MM.1S (cell line): ENCODE measurements at regions not wholly inside any gene's neighbourhood (a gene's known extent, or its start where the extent isn't known, plus 50 kb on each side); places are given as distances from the start of the nearest gene placed in this dataset.
A peak's percentile ranks its signal among the peaks of the same experiment; 100 is the strongest.

Source experiments
- DNase-seq: peaks from one replicate; pipeline ENCODE4 v3.0.0-alpha.2; 2015
- H2AFZ ChIP-seq: fragments of 300-600 bp; sonication (generic); 2 replicates; pipeline ENCODE4 v1.6.0; 2016; ENCODE audit warnings: antibody characterized with exemption, low read length
- H3F3A ChIP-seq: fragments of 300-600 bp; sonication (generic); 2 replicates; pipeline ENCODE4 v1.6.1; 2016; ENCODE audit warnings: mild to moderate bottlenecking, antibody characterized with exemption, low read length, moderate library complexity, mixed read lengths; ENCODE audit not compliant: insufficient read depth
- H3K27ac ChIP-seq: fragments of 300-600 bp; sonication (generic); 2 replicates; pipeline ENCODE4 v1.5.1; 2016; ENCODE audit warnings: mild to moderate bottlenecking, low read length
- H3K27me3 ChIP-seq: fragments of 300-600 bp; sonication (generic); replicated peaks from 2 replicates; pipeline ENCODE4 v1.6.0; 2016; ENCODE audit warnings: low read length; ENCODE audit not compliant: insufficient read depth
- H3K36me3 ChIP-seq: fragments of 300-600 bp; sonication (generic); replicated peaks from 2 replicates; pipeline ENCODE4 v1.6.1; 2016; ENCODE audit warnings: mild to moderate bottlenecking, low read length, mixed read lengths; ENCODE audit not compliant: insufficient read depth
- H3K4me1 ChIP-seq: fragments of 300-600 bp; sonication (generic); 2 replicates; pipeline ENCODE4 v1.6.1; 2016; ENCODE audit warnings: low read length, mixed read lengths
- H3K4me2 ChIP-seq: fragments of 300-600 bp; sonication (generic); 2 replicates; pipeline ENCODE4 v1.6.0; 2016; ENCODE audit warnings: low read depth, low read length
- H3K4me3 ChIP-seq: fragments of 300-600 bp; sonication (generic); 2 replicates; pipeline ENCODE4 v1.5.1; 2016; ENCODE audit warnings: low read length, mixed read lengths
- H3K79me2 ChIP-seq: fragments of 300-600 bp; sonication (generic); 2 replicates; pipeline ENCODE4 v1.6.1; 2016; ENCODE audit warnings: mixed run types, low read length, mixed read lengths
- H3K9ac ChIP-seq: fragments of 300-600 bp; sonication (generic); 2 replicates; pipeline ENCODE4 v1.6.1; 2016; ENCODE audit warnings: low read length, mixed read lengths
- H3K9me2 ChIP-seq: fragments of 300-600 bp; sonication (generic); replicated peaks from 2 replicates; pipeline ENCODE4 v1.6.1; 2016; ENCODE audit warnings: mild to moderate bottlenecking, low read length, mixed read lengths; ENCODE audit not compliant: insufficient read depth
- H3K9me3 ChIP-seq: fragments of 300-600 bp; sonication (generic); replicated peaks from 2 replicates; pipeline ENCODE4 v1.6.1; 2016; ENCODE audit warnings: mild to moderate bottlenecking, low read length, mixed read lengths; ENCODE audit not compliant: insufficient read depth
- H4K20me1 ChIP-seq: fragments of 300-600 bp; sonication (generic); 2 replicates; pipeline ENCODE4 v1.6.1; 2016; ENCODE audit warnings: mild to moderate bottlenecking, low read length, moderate library complexity, mixed read lengths; ENCODE audit not compliant: insufficient read depth
- EZH2 ChIP-seq: fragments of 300-600 bp; sonication (generic); optimal IDR thresholded peaks from 2 replicates; pipeline ENCODE3; 2017; ENCODE audit warnings: low read depth, mild to moderate bottlenecking, antibody characterized with exemption, low read length, mixed read lengths
- EZH2phosphoT487 ChIP-seq: fragments of 300-600 bp; sonication (generic); IDR thresholded peaks from 2 replicates; pipeline ENCODE4 v1.6.1; 2018; ENCODE audit warnings: antibody characterized with exemption, low read length
- TF ChIP-seq, protein P1 (sequence below): fragments of 300-600 bp; sonication (generic); IDR thresholded peaks from 2 replicates; pipeline ENCODE4 v1.5.1; 2016; ENCODE audit warnings: antibody characterized with exemption, low read length, mixed read lengths

DNA sequence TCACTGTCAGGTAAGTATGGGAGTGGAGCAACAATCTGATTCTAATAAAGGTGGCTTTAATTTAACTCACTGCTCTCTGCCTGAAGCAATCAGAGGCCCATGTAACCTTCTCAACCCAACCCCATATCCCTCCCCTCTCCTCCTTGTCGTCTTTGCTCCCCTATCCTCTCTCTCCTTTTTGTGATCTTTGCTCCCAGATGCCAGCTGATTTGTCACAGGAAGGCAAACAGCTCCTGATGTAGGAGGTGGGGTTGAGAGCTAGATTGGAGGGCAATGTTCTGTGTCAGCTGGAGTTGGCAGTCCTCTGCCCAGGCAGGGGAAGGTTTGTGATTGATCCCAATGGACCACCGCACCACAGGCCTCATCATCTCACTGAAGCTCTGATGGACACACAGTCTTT, 101.4 kb upstream of the PIK3CG start:
- peaks cover 13% of the 10 kb centered on the region for H3F3A ChIP-seq
- no peaks in the 10 kb centered on the region for H3K36me3 ChIP-seq
- H3K79me2 ChIP-seq, result no peaks in the 10 kb centered on the region
- no peaks in the 10 kb centered on the region for H3K9me3 ChIP-seq
- no peaks in the 10 kb centered on the region for H3K9me2 ChIP-seq
- no peak overlapping the region for H3K4me3 ChIP-seq
- no peak overlapping the region for H2AFZ ChIP-seq
- H4K20me1 ChIP-seq, result no peaks in the 10 kb centered on the region
- no peak overlapping the region for H3K4me2 ChIP-seq
- H3K27me3 ChIP-seq, result no peaks in the 10 kb centered on the region
- no peak overlapping the region for H3K27ac ChIP-seq
- peaks cover 18% of the 10 kb centered on the region for H3K4me1 ChIP-seq
- H3K9ac ChIP-seq, result no peak overlapping the region
- no peak for TF ChIP-seq EZH2phosphoT487
- no peak for DNase-seq

DNA sequence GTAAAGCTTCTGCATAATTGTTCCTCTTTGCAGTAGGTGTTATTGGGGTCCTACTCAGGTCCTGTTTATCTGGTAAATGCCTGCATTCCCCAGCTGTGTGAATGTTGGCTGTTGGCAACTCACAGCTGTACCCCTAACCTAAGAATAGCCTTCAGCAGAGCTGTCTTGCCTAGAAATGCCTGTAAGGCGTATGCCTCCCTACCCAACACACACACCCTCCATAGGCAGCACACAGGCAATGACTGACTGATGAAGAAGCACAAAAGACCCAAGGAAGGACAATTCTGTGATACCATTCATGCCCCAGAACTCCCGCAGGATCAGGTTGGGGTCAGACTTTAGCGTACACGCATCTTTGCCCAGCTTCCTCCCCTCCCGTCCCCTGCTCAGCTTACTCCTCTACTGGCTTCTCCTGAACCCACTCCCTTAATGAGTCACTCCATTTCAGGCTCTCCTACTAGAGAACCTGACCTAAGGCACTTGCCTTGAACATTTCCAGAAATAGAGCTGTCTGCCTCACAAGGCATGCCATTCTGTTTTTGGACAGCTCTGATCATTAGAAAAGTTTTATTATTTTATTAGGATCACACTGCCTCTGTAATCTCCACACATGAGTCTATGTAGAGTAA, 99.2 kb upstream of the PIK3CG start:
- DNase-seq, result no peak
- H3K4me2 ChIP-seq, result no peak overlapping the region
- no peak overlapping the region for H2AFZ ChIP-seq
- no peak overlapping the region for H3K9ac ChIP-seq
- H3K9me3 ChIP-seq, result no peaks in the 10 kb centered on the region
- no peaks in the 10 kb centered on the region for H3K79me2 ChIP-seq
- H4K20me1 ChIP-seq, result no peaks in the 10 kb centered on the region
- H3K9me2 ChIP-seq, result no peaks in the 10 kb centered on the region
- no peaks in the 10 kb centered on the region for H3K36me3 ChIP-seq
- no peaks in the 10 kb centered on the region for H3K27me3 ChIP-seq
- H3F3A ChIP-seq, result peaks cover 19% of the 10 kb centered on the region
- no peak overlapping the region for H3K4me3 ChIP-seq
- no peak overlapping the region for H3K27ac ChIP-seq
- no peak for TF ChIP-seq EZH2
- TF ChIP-seq EZH2phosphoT487, result no peak
- TF ChIP-seq, protein P1, sequence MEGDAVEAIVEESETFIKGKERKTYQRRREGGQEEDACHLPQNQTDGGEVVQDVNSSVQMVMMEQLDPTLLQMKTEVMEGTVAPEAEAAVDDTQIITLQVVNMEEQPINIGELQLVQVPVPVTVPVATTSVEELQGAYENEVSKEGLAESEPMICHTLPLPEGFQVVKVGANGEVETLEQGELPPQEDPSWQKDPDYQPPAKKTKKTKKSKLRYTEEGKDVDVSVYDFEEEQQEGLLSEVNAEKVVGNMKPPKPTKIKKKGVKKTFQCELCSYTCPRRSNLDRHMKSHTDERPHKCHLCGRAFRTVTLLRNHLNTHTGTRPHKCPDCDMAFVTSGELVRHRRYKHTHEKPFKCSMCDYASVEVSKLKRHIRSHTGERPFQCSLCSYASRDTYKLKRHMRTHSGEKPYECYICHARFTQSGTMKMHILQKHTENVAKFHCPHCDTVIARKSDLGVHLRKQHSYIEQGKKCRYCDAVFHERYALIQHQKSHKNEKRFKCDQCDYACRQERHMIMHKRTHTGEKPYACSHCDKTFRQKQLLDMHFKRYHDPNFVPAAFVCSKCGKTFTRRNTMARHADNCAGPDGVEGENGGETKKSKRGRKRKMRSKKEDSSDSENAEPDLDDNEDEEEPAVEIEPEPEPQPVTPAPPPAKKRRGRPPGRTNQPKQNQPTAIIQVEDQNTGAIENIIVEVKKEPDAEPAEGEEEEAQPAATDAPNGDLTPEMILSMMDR, result no peak
- H3K4me1 ChIP-seq, result peaks cover 24% of the 10 kb centered on the region

DNA sequence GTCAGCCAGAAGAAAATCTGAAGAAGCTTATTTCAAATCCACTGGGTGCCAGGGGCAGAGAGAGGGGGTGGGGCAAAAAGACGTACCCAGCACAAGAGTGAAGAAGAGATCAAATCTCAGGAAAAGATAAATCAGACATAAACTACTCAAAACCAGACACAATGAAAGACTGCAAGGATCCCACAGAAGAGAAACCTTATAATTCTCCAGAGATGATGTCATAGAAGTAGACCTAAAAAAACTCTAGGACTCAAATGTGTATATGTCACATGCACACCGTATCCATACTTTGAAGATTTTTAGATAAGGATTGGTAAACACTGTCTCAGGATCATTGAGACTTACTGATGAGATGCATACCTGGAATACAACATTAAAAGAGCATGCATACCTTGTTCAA, 98.5 kb upstream of the PIK3CG start:
- Histone ChIP-seq H3K36me3 (no peaks in the 10 kb centered on the region), H3K4me1 (peaks cover 24% of the 10 kb centered on the region), H3K9me3 (no peaks in the 10 kb centered on the region), H3K4me3 (no peak overlapping the region), H3K79me2 (no peaks in the 10 kb centered on the region), H3K9ac (no peak overlapping the region), H3F3A (peaks cover 19% of the 10 kb centered on the region), H3K9me2 (no peaks in the 10 kb centered on the region), H3K27ac (no peak overlapping the region), H3K27me3 (no peaks in the 10 kb centered on the region), H4K20me1 (no peaks in the 10 kb centered on the region), H3K4me2 (no peak overlapping the region), H2AFZ (no peak overlapping the region)
- TF ChIP-seq, protein P1, result no peak
- TF ChIP-seq EZH2phosphoT487 (no peak), EZH2 (no peak)
- DNase-seq, result no peak

DNA sequence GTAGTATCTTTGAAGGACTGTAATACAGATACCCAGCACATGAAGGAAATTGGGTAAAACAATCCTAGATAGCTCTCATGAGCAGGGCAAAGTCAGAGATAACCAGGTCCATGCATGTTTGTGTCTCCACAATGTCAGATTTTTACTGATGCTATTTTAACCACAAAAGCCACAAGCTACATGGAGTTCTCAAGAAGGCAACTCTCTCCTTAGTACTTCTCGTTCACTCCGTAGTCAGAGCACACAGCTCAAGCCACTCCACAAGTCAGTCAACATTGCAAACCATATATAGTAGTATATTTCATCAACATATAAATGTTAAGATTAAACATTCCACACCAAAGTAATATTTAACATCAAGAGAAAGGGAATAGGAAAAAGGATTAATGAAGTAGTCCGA, 98.0 kb upstream of the PIK3CG start:
- Histone ChIP-seq H3K9me3 (no peaks in the 10 kb centered on the region), H3K27me3 (no peaks in the 10 kb centered on the region), H3K4me2 (no peak overlapping the region), H3K36me3 (no peaks in the 10 kb centered on the region), H3K27ac (peak overlapping the region; percentile 79; the same call in 1 of the 2 replicates), H3K79me2 (no peaks in the 10 kb centered on the region), H3K4me3 (no peak overlapping the region), H2AFZ (no peak overlapping the region), H3K9me2 (no peaks in the 10 kb centered on the region), H4K20me1 (no peaks in the 10 kb centered on the region), H3F3A (peaks cover 19% of the 10 kb centered on the region), H3K4me1 (peaks cover 24% of the 10 kb centered on the region), H3K9ac (no peak overlapping the region)
- TF ChIP-seq, protein P1, result no peak
- TF ChIP-seq EZH2phosphoT487, result no peak
- no peak for TF ChIP-seq EZH2
- DNase-seq, result no peak
